ENCODE measurements at regions not wholly inside any gene's neighbourhood (a gene's known extent, or its start where the extent isn't known, plus 50 kb on each side); places are given as distances from the start of the nearest gene placed in this dataset.

GRCh38 chr5:40025586-40025985 lies 600.8 kb upstream of the DAB2 start:
- no peak overlapping the region for H3K4me3 Mint-ChIP-seq (ENCODE audit: unreplicated experiment)
- BruUV-seq (replicated peaks), result no TSS peak
- TF ChIP-seq CTCF (IDR thresholded peaks at IDR 0.05; ENCODE audit: unreplicated experiment), result no peak
- intact Hi-C loops (cut with micrococcal nuclease), result no loop called here
- ChIA-PET CTCF (interaction anchor here (0.6 kb wide), 1 partner anchor 11 kb away, joined by 4 read pairs; no protein-coding TSS in a partner anchor), POLR2A (no interaction called here)
- H3K9me3 Mint-ChIP-seq (ENCODE audit: unreplicated experiment), result no peaks in the 10 kb centered on the region
- DNase-seq (ENCODE audit: unreplicated experiment), result no peak
- no peak overlapping the region for H3K27ac Mint-ChIP-seq (ENCODE audit: low read depth, unreplicated experiment)
- no peaks in the 10 kb centered on the region for H3K4me1 Mint-ChIP-seq (ENCODE audit: insufficient read depth, unreplicated experiment)
- no peaks in the 10 kb centered on the region for H3K27me3 Mint-ChIP-seq (ENCODE audit: insufficient read depth, unreplicated experiment)
- no peaks in the 10 kb centered on the region for H3K36me3 Mint-ChIP-seq (ENCODE audit: insufficient read depth, unreplicated experiment)

DNA sequence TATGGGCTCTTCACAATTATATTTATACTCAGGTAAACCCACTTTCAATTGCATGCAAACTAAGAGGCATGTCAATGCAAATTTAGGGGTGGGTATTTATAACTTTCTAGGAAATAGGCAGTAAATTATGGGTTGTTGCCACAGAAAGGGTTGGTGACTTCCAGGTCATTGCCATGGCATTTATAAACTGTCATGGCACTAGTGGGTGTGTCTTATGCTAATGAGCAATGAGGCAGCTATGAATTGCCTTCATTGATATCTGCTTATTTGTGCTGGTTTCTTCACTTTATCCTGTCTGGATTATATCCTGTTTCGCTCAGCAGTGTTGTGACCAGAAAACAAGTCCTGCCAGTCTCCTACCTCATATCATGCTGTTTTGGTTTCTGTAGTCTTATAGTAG lies 597.3 kb upstream of the DAB2 start:
- ChIA-PET CTCF (interaction anchor here (1.2 to 1.4 kb wide), 2 partner anchors 44 to 658 kb away, joined by 3 to 5 read pairs; partner anchors contain the start of gene PTGER4), POLR2A (interaction anchor here (0.7 kb wide), 1 partner anchor 11 kb away, joined by 3 read pairs; no protein-coding TSS in a partner anchor)
- no peak for DNase-seq (ENCODE audit: unreplicated experiment)
- TF ChIP-seq CTCF (IDR thresholded peaks at IDR 0.05; ENCODE audit: unreplicated experiment), result no peak
- Mint-ChIP-seq H3K4me3 (ENCODE audit: unreplicated experiment) (no peak overlapping the region), H3K4me1 (ENCODE audit: insufficient read depth, unreplicated experiment) (peaks cover 7% of the 10 kb centered on the region), H3K9me3 (ENCODE audit: unreplicated experiment) (peaks cover 7% of the 10 kb centered on the region), H3K27me3 (ENCODE audit: insufficient read depth, unreplicated experiment) (no peaks in the 10 kb centered on the region), H3K36me3 (ENCODE audit: insufficient read depth, unreplicated experiment) (no peaks in the 10 kb centered on the region), H3K27ac (ENCODE audit: low read depth, unreplicated experiment) (no peak overlapping the region)
- BruUV-seq (replicated peaks), result no TSS peak
- intact Hi-C loops (cut with micrococcal nuclease), result loop anchor here (5.0 kb wide), 1 partner anchor 665 kb away; no protein-coding TSS in a partner anchor

GRCh38 chr5:40021007-40021406 lies 596.2 kb upstream of the DAB2 start:
- POLR2A ChIA-PET, result no interaction called here
- DNase-seq (ENCODE audit: unreplicated experiment), result no peak
- Mint-ChIP-seq H3K9me3 (ENCODE audit: unreplicated experiment) (peaks cover 7% of the 10 kb centered on the region), H3K36me3 (ENCODE audit: insufficient read depth, unreplicated experiment) (no peaks in the 10 kb centered on the region), H3K27me3 (ENCODE audit: insufficient read depth, unreplicated experiment) (no peaks in the 10 kb centered on the region), H3K4me3 (ENCODE audit: unreplicated experiment) (no peak overlapping the region), H3K4me1 (ENCODE audit: insufficient read depth, unreplicated experiment) (peaks cover 7% of the 10 kb centered on the region), H3K27ac (ENCODE audit: low read depth, unreplicated experiment) (no peak overlapping the region)
- no TSS peak for BruUV-seq (replicated peaks)
- CTCF ChIA-PET, result interaction anchor here (1.0 to 1.4 kb wide), 2 partner anchors 43 to 669 kb away, joined by 3 read pairs; no protein-coding TSS in a partner anchor
- no peak for TF ChIP-seq CTCF (IDR thresholded peaks at IDR 0.05; ENCODE audit: unreplicated experiment)
- intact Hi-C loops (cut with micrococcal nuclease), result loop anchor here (5.0 kb wide), 1 partner anchor 666 kb away; no protein-coding TSS in a partner anchor

- DNase-seq (ENCODE audit: unreplicated experiment), result no peak
- BruUV-seq (replicated peaks), result no TSS peak
- no peak overlapping the region for H3K27ac Mint-ChIP-seq (ENCODE audit: low read depth, unreplicated experiment)
- intact Hi-C loops (cut with micrococcal nuclease), result no loop called here
- H3K27me3 Mint-ChIP-seq (ENCODE audit: insufficient read depth, unreplicated experiment), result no peaks in the 10 kb centered on the region
- no peak for TF ChIP-seq CTCF (IDR thresholded peaks at IDR 0.05; ENCODE audit: unreplicated experiment)
- ChIA-PET CTCF (interaction anchor here (0.6 to 1.3 kb wide), 2 partner anchors 69 to 1779 kb away, joined by 3 read pairs; no protein-coding TSS in a partner anchor), POLR2A (no interaction called here)
- H3K9me3 Mint-ChIP-seq (ENCODE audit: unreplicated experiment), result peaks cover 7% of the 10 kb centered on the region
- H3K4me1 Mint-ChIP-seq (ENCODE audit: insufficient read depth, unreplicated experiment), result peaks cover 7% of the 10 kb centered on the region
- no peaks in the 10 kb centered on the region for H3K36me3 Mint-ChIP-seq (ENCODE audit: insufficient read depth, unreplicated experiment)
- no peak overlapping the region for H3K4me3 Mint-ChIP-seq (ENCODE audit: unreplicated experiment)
Measured at GRCh38 chr5:40017918-40018317, 593.1 kb upstream of the DAB2 start.

Measured in MCF 10A (cell line).